Astrocyte of the spinal cord (primary cell): ENCODE measurements at regions not wholly inside any gene's neighbourhood (a gene's known extent, or its start where the extent isn't known, plus 50 kb on each side); places are given as distances from the start of the nearest gene placed in this dataset.

Source experiments
- DNase-seq: peaks from one replicate; pipeline ENCODE4 v3.0.0; 2011; ENCODE audit warnings: low read depth, low spot score
- H3K4me3 ChIP-seq: 2 replicates; pipeline ENCODE4 v1.5.1; 2011; ENCODE audit warnings: low read depth, mild to moderate bottlenecking, low read length, moderate library complexity
- in situ Hi-C: cut with HindIII; loops from 2 replicates; pipeline ENCODE4 v1.10.0; 2017; ENCODE audit warnings: low sequenced_read_pairs
- TF ChIP-seq, protein P1 (sequence below): IDR thresholded peaks from 2 replicates; pipeline ENCODE4 v1.5.1; 2012; ENCODE audit warnings: low read depth, mild to moderate bottlenecking, low read length, inconsistent platforms

- H3K4me3 ChIP-seq = no peak overlapping the region
- in situ Hi-C loops = no loop called here
- no peak for DNase-seq
- TF ChIP-seq, protein P1, sequence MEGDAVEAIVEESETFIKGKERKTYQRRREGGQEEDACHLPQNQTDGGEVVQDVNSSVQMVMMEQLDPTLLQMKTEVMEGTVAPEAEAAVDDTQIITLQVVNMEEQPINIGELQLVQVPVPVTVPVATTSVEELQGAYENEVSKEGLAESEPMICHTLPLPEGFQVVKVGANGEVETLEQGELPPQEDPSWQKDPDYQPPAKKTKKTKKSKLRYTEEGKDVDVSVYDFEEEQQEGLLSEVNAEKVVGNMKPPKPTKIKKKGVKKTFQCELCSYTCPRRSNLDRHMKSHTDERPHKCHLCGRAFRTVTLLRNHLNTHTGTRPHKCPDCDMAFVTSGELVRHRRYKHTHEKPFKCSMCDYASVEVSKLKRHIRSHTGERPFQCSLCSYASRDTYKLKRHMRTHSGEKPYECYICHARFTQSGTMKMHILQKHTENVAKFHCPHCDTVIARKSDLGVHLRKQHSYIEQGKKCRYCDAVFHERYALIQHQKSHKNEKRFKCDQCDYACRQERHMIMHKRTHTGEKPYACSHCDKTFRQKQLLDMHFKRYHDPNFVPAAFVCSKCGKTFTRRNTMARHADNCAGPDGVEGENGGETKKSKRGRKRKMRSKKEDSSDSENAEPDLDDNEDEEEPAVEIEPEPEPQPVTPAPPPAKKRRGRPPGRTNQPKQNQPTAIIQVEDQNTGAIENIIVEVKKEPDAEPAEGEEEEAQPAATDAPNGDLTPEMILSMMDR = no peak
These were observed 595.5 kb upstream of the PFKP start for GRCh38 chr10:2471811-2472210.

DNA sequence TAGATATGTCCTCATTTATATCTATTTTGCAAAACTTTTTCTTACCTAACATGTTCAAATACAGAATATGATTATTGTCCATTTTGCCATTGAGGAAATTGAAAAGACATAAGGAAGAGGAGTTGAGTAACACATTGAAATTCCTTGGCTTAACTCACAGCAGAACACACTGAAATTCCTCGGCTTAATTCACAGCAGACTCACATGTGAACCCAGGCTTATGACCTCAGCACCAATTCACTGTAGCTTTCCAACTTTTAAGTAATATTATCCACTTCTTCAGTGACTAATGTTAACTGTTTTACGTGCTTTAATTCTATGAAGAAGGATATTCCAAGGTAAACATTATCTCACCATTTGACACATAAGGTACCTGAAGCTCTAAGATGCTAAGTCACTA, 597.5 kb upstream of the PFKP start:
- TF ChIP-seq, protein P1 = no peak
- no peak for DNase-seq
- no peak overlapping the region for H3K4me3 ChIP-seq
- in situ Hi-C loops = no loop called here

GRCh38 chr10:2464483-2464882, 602.9 kb upstream of the PFKP start:
- TF ChIP-seq, protein P1 = no peak
- H3K4me3 ChIP-seq = no peak overlapping the region
- in situ Hi-C loops = no loop called here
- DNase-seq = no peak

DNA sequence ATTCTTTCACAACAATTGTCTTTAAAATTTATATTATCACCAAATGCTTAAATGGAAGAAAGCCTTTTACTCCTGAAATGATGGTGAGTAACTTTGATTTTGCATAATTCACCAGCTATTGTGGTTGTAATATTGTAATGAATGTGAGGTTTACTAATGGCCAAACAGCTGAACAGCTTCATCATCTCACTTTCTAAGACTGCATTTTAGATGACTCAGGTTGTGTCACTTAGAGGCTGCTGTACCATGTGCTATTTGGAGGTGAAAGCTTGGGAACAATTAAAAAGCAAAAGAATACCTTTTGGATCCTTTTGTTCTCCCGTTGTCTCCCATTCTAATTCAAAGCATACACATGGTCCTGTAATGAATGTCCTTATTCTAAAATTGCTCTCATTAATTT, 604.0 kb upstream of the PFKP start:
- DNase-seq = no peak
- in situ Hi-C loops = no loop called here
- TF ChIP-seq, protein P1 = no peak
- no peak overlapping the region for H3K4me3 ChIP-seq

GRCh38 chr10:2462581-2462980, 604.8 kb upstream of the PFKP start:
- TF ChIP-seq, protein P1 = no peak
- in situ Hi-C loops = no loop called here
- no peak overlapping the region for H3K4me3 ChIP-seq
- DNase-seq = no peak

GRCh38 chr10:2460812-2461211, 606.5 kb upstream of the PFKP start:
- in situ Hi-C loops = no loop called here
- TF ChIP-seq, protein P1 = no peak
- no peak for DNase-seq
- H3K4me3 ChIP-seq = no peak overlapping the region

DNA sequence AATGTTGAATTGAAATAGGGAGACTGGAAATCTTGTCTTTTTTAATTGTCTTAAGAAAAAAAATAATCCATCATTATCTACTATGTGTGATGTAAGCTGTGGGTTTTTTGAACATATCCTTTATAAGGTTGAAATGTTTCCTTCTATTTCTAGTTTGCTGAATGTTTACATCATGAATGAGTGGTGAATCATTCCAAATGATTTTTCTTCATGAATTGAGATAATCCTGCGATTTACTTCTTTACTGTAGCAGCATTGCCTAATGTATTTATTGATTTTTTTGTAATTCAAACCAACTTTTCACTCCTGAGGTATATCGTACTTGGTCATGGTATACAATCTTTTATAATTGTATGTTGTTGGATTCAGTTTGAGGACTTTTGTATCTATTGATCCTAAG, 607.6 kb upstream of the PFKP start:
- TF ChIP-seq, protein P1 = no peak
- in situ Hi-C loops = no loop called here
- DNase-seq = no peak
- H3K4me3 ChIP-seq = no peak overlapping the region
